IMR-90 (cell line): ENCODE measurements at regions not wholly inside any gene's neighbourhood (a gene's known extent, or its start where the extent isn't known, plus 50 kb on each side); places are given as distances from the start of the nearest gene placed in this dataset.

Source experiments
- ATAC-seq: fragments of 200-7000 bp; cut with Tn5 transposase; 2 replicates; pipeline ENCODE4 v1.9.1; 2020; ENCODE audit warnings: low read depth, mild to moderate bottlenecking, moderate library complexity
- BruUV-seq: library from RNA; stranded (reverse); fragments of 400-500 nt; replicated peaks from 2 replicates; lab custom pipeline; 2021; lab: Mats Ljungman, UMichigan
- CTCF ChIA-PET: fragments of 300-600 bp; formaldehyde crosslinking; extraction: SDS; loops from one replicate; lab custom pipeline; 2021; ENCODE audit warnings: antibody characterized with exemption; lab: Yijun Ruan, JAX
- POLR2A ChIA-PET: fragments of 300-600 bp; sonication (Branson Sonifier 250); formaldehyde crosslinking; loops from one replicate; lab custom pipeline; 2022; ENCODE audit warnings: antibody characterized with exemption; ENCODE audit not compliant: unreplicated experiment; lab: Charles Lee
- DNase-seq: peaks from one replicate; pipeline ENCODE4 v3.0.0; 2013
- H2AFZ ChIP-seq: replicated peaks from 2 replicates; pipeline ENCODE3; 2013; ENCODE audit warnings: low read length, mild to moderate bottlenecking; ENCODE audit not compliant: poor library complexity
- H2AK5ac ChIP-seq: 2 replicates; pipeline ENCODE4 v1.6.1; 2013; ENCODE audit warnings: low read depth, low read length, inconsistent platforms
- H2AK9ac ChIP-seq: replicated peaks from 2 replicates; pipeline ENCODE3; 2013; ENCODE audit warnings: mild to moderate bottlenecking, low read depth, low read length, moderate library complexity; ENCODE audit not compliant: poor library complexity
- H2BK120ac ChIP-seq: 2 replicates; pipeline ENCODE4 v1.6.1; 2013; ENCODE audit warnings: low read depth, low read length, inconsistent platforms
- H2BK15ac ChIP-seq: 3 replicates; pipeline ENCODE4 v1.6.1; 2013; ENCODE audit warnings: low read depth, low read length, inconsistent platforms
- H2BK20ac ChIP-seq: 2 replicates; pipeline ENCODE4 v1.6.1; 2013; ENCODE audit warnings: low read depth, mild to moderate bottlenecking, inconsistent platforms, low read length, moderate library complexity
- H2BK5ac ChIP-seq: 2 replicates; pipeline ENCODE4 v1.6.1; 2013; ENCODE audit warnings: mild to moderate bottlenecking, low read depth, low read length, inconsistent platforms; ENCODE audit not compliant: poor library complexity, severe bottlenecking
- H3K14ac ChIP-seq: replicated peaks from 2 replicates; pipeline ENCODE4 v1.6.1; 2013; ENCODE audit warnings: low read depth, low read length, inconsistent platforms
- H3K18ac ChIP-seq: 2 replicates; pipeline ENCODE4 v1.6.1; 2013; ENCODE audit warnings: low read depth, low read length, control low read depth
- H3K23ac ChIP-seq: 2 replicates; pipeline ENCODE4 v1.6.1; 2013; ENCODE audit warnings: low read depth, low read length, inconsistent platforms
- H3K27ac ChIP-seq: 2 replicates; pipeline ENCODE4 v1.5.1; 2013; ENCODE audit warnings: mild to moderate bottlenecking, control low read depth, low read length; ENCODE audit not compliant: insufficient read depth
- H3K27me3 ChIP-seq: 2 replicates; pipeline ENCODE4 v1.6.1; 2013; ENCODE audit warnings: low read length; ENCODE audit not compliant: control insufficient read depth, insufficient read depth
- H3K36me3 ChIP-seq: 2 replicates; pipeline ENCODE4 v1.6.1; 2013; ENCODE audit warnings: low read length, mixed read lengths; ENCODE audit not compliant: control insufficient read depth, insufficient read depth
- H3K4ac ChIP-seq: 2 replicates; pipeline ENCODE4 v1.6.1; 2013; ENCODE audit warnings: low read depth, low read length, inconsistent platforms
- H3K4me1 ChIP-seq: 2 replicates; pipeline ENCODE4 v1.6.1; 2013; ENCODE audit warnings: low read length, mixed read lengths; ENCODE audit not compliant: control insufficient read depth, insufficient read depth
- H3K4me2 ChIP-seq: 2 replicates; pipeline ENCODE4 v1.6.1; 2013; ENCODE audit warnings: low read depth, mild to moderate bottlenecking, control low read depth, low read length, moderate library complexity
- H3K4me3 ChIP-seq: 2 replicates; pipeline ENCODE4 v1.5.1; 2013; ENCODE audit warnings: low read depth, mild to moderate bottlenecking, control low read depth, low read length, moderate library complexity; ENCODE audit not compliant: insufficient read depth
- H3K56ac ChIP-seq: 2 replicates; pipeline ENCODE4 v1.6.1; 2013; ENCODE audit warnings: low read length, inconsistent platforms; ENCODE audit not compliant: insufficient read depth; ENCODE audit errors: extremely low read depth
- H3K79me1 ChIP-seq, 2 experiments: 2 replicates each; pipeline ENCODE4 v1.6.1; 2013; ENCODE audit warnings: low read length in 2 of 2, inconsistent platforms in 1 of 2, low read depth in 1 of 2
- H3K9ac ChIP-seq: 2 replicates; pipeline ENCODE4 v1.6.1; 2013; ENCODE audit warnings: low read depth, low read length, control low read depth
- H3K9me1 ChIP-seq: 2 replicates; pipeline ENCODE4 v1.6.1; 2013; ENCODE audit warnings: low read length, inconsistent platforms; ENCODE audit not compliant: insufficient read depth
- H3K9me3 ChIP-seq: 2 replicates; pipeline ENCODE4 v1.6.1; 2013; ENCODE audit warnings: low read length; ENCODE audit not compliant: control insufficient read depth, insufficient read depth
- H4K20me1 ChIP-seq: 2 replicates; pipeline ENCODE4 v1.6.1; 2013; ENCODE audit warnings: low read length, inconsistent platforms; ENCODE audit not compliant: insufficient read depth
- H4K5ac ChIP-seq: 2 replicates; pipeline ENCODE4 v1.6.1; 2013; ENCODE audit warnings: mild to moderate bottlenecking, low read depth, low read length, control low read depth
- H4K8ac ChIP-seq, 2 experiments: 2 replicates each; pipeline ENCODE4 v1.6.1; 2013; ENCODE audit warnings: low read depth in 2 of 2, low read length in 2 of 2, control low read depth in 1 of 2, inconsistent platforms in 1 of 2
- H4K91ac ChIP-seq: 2 replicates; pipeline ENCODE4 v1.6.1; 2013; ENCODE audit warnings: low read depth, low read length, inconsistent platforms; ENCODE audit not compliant: insufficient read depth
- BHLHE40 ChIP-seq: fragments of 150-350 bp; IDR thresholded peaks from 2 replicates; pipeline ENCODE4 v1.6.1; 2016; ENCODE audit warnings: mild to moderate bottlenecking, low read depth, low read length
- CEBPB ChIP-seq: IDR thresholded peaks from 2 replicates; pipeline ENCODE4 v1.6.1; 2012; ENCODE audit warnings: low read depth, low read length, improper control_type of control experiment
- CHD1 ChIP-seq: IDR thresholded peaks from 2 replicates; pipeline ENCODE4 v1.6.1; 2012; ENCODE audit warnings: low read depth, low read length, improper control_type of control experiment
- CTCF ChIP-seq: conservative IDR thresholded peaks from 2 replicates; pipeline ENCODE4 v1.5.1; 2012; ENCODE audit warnings: mild to moderate bottlenecking, low read depth, low read length, improper control_type of control experiment
- ELK1 ChIP-seq: fragments of 150-350 bp; IDR thresholded peaks from 2 replicates; pipeline ENCODE4 v1.6.1; 2016; ENCODE audit warnings: low read depth, mild to moderate bottlenecking, low read length, moderate library complexity, borderline replicate concordance
- MAZ ChIP-seq: IDR thresholded peaks from 2 replicates; pipeline ENCODE4 v1.6.1; 2012; ENCODE audit warnings: low read depth, mild to moderate bottlenecking, low read length, improper control_type of control experiment, moderate library complexity, borderline replicate concordance
- MXI1 ChIP-seq: IDR thresholded peaks from 2 replicates; pipeline ENCODE4 v1.6.1; 2012; ENCODE audit warnings: low read depth, mild to moderate bottlenecking, low read length, moderate library complexity, borderline replicate concordance
- RFX5 ChIP-seq: IDR thresholded peaks from 2 replicates; pipeline ENCODE4 v1.8.0; 2012; ENCODE audit warnings: low read depth, mild to moderate bottlenecking, low read length, moderate library complexity
- SMC3 ChIP-seq: fragments of 150-350 bp; IDR thresholded peaks from 2 replicates; pipeline ENCODE4 v1.6.1; 2016; ENCODE audit warnings: low read depth, mild to moderate bottlenecking, antibody characterized with exemption, low read length, moderate library complexity
- dilution Hi-C: fragments of 300-500 bp; cut with HindIII; formaldehyde crosslinking; loops from one replicate; pipeline ENCODE4 v1.14.3; 2018; ENCODE audit warnings: low sequenced_read_pairs; ENCODE audit not compliant: unreplicated experiment
- in situ Hi-C: fragments of 300-500 bp; cut with MboI; formaldehyde crosslinking; loops from 3 replicates; pipeline ENCODE4 v1.14.3; 2019; ENCODE audit warnings: low sequenced_read_pairs, inconsistent platforms, mixed read lengths
- intact Hi-C: fragments of 100-400 bp; cut with micrococcal nuclease; formaldehyde crosslinking; loops from 2 replicates; pipeline ENCODE4 v1.10.0; 2022

GRCh38 chr4:153906231-153906630 lies 117.3 kb upstream of the SFRP2 start:
- H3K4ac ChIP-seq, result no peak overlapping the region
- no TSS peak for BruUV-seq

More at GRCh38 chr4:153906231-153906630, 117.3 kb upstream of the SFRP2 start:
- dilution Hi-C loops (no loop called here), intact Hi-C loops (no loop called here), in situ Hi-C loops (no loop called here)
- no peak overlapping the region for H3K27ac ChIP-seq
- no peak overlapping the region for H3K56ac ChIP-seq
- no peak overlapping the region for H2BK15ac ChIP-seq
- H3K23ac ChIP-seq, result no peak overlapping the region
- H2AK9ac ChIP-seq, result no peak overlapping the region
- DNase-seq, result no peak
- no peak overlapping the region for H3K14ac ChIP-seq
- no peak overlapping the region for H3K9ac ChIP-seq
- H4K20me1 ChIP-seq, result no peaks in the 10 kb centered on the region
- ChIA-PET CTCF (no interaction called here), POLR2A (no interaction called here)
- no peak overlapping the region for H3K4me2 ChIP-seq
- H2AK5ac ChIP-seq, result no peak overlapping the region
- no peaks in the 10 kb centered on the region for H3K4me1 ChIP-seq
- H3K36me3 ChIP-seq, result no peaks in the 10 kb centered on the region
- no peak overlapping the region for H2BK5ac ChIP-seq
- no peak overlapping the region for H2BK20ac ChIP-seq
- no peak for TF ChIP-seq CHD1
- no peak for TF ChIP-seq ELK1
- no peak for TF ChIP-seq CTCF
- TF ChIP-seq CEBPB, result no peak
- no peak for TF ChIP-seq MAZ
- no peak for TF ChIP-seq SMC3
- no peak for TF ChIP-seq MXI1
- TF ChIP-seq BHLHE40, result no peak
- no peak for TF ChIP-seq RFX5
- H3K27me3 ChIP-seq, result no peaks in the 10 kb centered on the region
- H3K9me1 ChIP-seq, result no peaks in the 10 kb centered on the region
- H4K8ac ChIP-seq, result no peak overlapping the region
- ATAC-seq, result no peak
- H3K79me1 ChIP-seq, result no peaks in the 10 kb centered on the region
- H2AFZ ChIP-seq, result no peak overlapping the region
- no peak overlapping the region for H4K5ac ChIP-seq
- H4K91ac ChIP-seq, result no peak overlapping the region
- H2BK120ac ChIP-seq, result no peak overlapping the region
- H3K4me3 ChIP-seq, result no peak overlapping the region
- no peak overlapping the region for H3K18ac ChIP-seq
- H3K9me3 ChIP-seq, result 0 out of 2 replicates have a peak, but pooled peaks cover 3% of the 10 kb centered on the region
